HepG2 (cell line): ENCODE measurements at regions not wholly inside any gene's neighbourhood (a gene's known extent, or its start where the extent isn't known, plus 50 kb on each side); places are given as distances from the start of the nearest gene placed in this dataset.

Experiments used
- ATAC-seq: fragments of 200-7000 bp; cut with Tn5 transposase; 3 replicates; pipeline ENCODE4 v1.9.1; 2020; ENCODE audit warnings: mild to moderate bottlenecking, moderate library complexity
- BruUV-seq: library from RNA; stranded (reverse); fragments of 400-500 nt; replicated peaks from 2 replicates; lab custom pipeline; 2021; lab: Mats Ljungman, UMichigan
- CTCF ChIA-PET: fragments of 300-600 bp; formaldehyde crosslinking; extraction: SDS; loops from one replicate; lab custom pipeline; 2021; ENCODE audit warnings: low total read pairs, inconsistent platforms, low intra/inter-chr PET ratio; lab: Yijun Ruan, JAX
- POLR2A ChIA-PET: fragments of 350-600 bp; sonication (Branson Sonifier 250); formaldehyde crosslinking; loops from one replicate; lab custom pipeline; 2020; ENCODE audit warnings: antibody characterized with exemption, inconsistent platforms; lab: Yijun Ruan, JAX
- DNase-seq: peaks from one replicate; pipeline ENCODE4 v3.0.0-alpha.2; 2015; ENCODE audit warnings: low spot score
- FAIRE-seq: peaks from 3 replicates; lab custom pipeline; 2011; peaks lifted over from hg19 to GRCh38; lab: Jason Lieb, UNC
- H2AFZ ChIP-seq: one replicate; pipeline ENCODE4 v1.6.1; 2011; ENCODE audit warnings: low read length, inconsistent platforms
- H3K27ac ChIP-seq: fragments of 300-600 bp; 3 replicates; pipeline ENCODE4 v1.8.0; 2011; ENCODE audit warnings: mixed run types, mild to moderate bottlenecking, mixed read lengths, low read length, inconsistent platforms; ENCODE audit not compliant: insufficient read depth; ENCODE audit errors: extremely low read length
- H3K27me3 ChIP-seq, 2 experiments: fragments of 200-600 bp in 1 of 2; 2 replicates in 1 of 2; 3 replicates in 1 of 2; pipeline versions ENCODE4 v1.6.0 to v1.8.0; 2011; ENCODE audit warnings: low read length in 2 of 2, mild to moderate bottlenecking in 2 of 2, moderate library complexity in 2 of 2, inconsistent platforms in 1 of 2; ENCODE audit not compliant: insufficient read depth in 2 of 2, control insufficient read depth in 1 of 2
- H3K36me3 ChIP-seq, 2 experiments: fragments of 200-600 bp in 1 of 2; replicated peaks in 1 of 2; 2 replicates in 1 of 2; 3 replicates in 1 of 2; pipeline versions ENCODE4 v1.5.1 to v1.8.0; 2011; ENCODE audit warnings: low read length in 2 of 2, inconsistent platforms in 1 of 2; ENCODE audit not compliant: insufficient read depth in 2 of 2, control insufficient read depth in 1 of 2
- H3K4me1 ChIP-seq: 2 replicates; pipeline ENCODE4 v1.5.1; 2012; ENCODE audit warnings: low read length, inconsistent platforms; ENCODE audit not compliant: insufficient read depth
- H3K4me2 ChIP-seq: 2 replicates; pipeline ENCODE4 v1.6.0; 2011; ENCODE audit warnings: low read depth, low read length, inconsistent platforms
- H3K4me3 ChIP-seq, 3 experiments: fragments of 200-600 bp in 1 of 3; sonication (generic), shearing (Covaris generic) in 1 of 3; replicated peaks in 1 of 3; 2 replicates each; pipeline ENCODE4 v1.5.1; 2011 to 2016; ENCODE audit warnings: low read length in 3 of 3, inconsistent platforms in 2 of 3, low read depth in 2 of 3, mild to moderate bottlenecking in 2 of 3, control low read depth in 1 of 3, mixed read lengths in 1 of 3; ENCODE audit not compliant: insufficient read depth in 1 of 3
- H3K79me2 ChIP-seq: one replicate; pipeline ENCODE4 v1.6.1; 2011; ENCODE audit warnings: low read length, inconsistent platforms; ENCODE audit not compliant: insufficient read depth
- H3K9ac ChIP-seq: 2 replicates; pipeline ENCODE4 v1.6.0; 2011; ENCODE audit warnings: mild to moderate bottlenecking, low read depth, low read length, inconsistent platforms; ENCODE audit not compliant: insufficient read depth
- H3K9me3 ChIP-seq: 2 replicates; pipeline ENCODE4 v1.5.1; 2012; ENCODE audit warnings: mild to moderate bottlenecking, low read length
- H4K20me1 ChIP-seq: 2 replicates; pipeline ENCODE4 v1.6.0; 2011; ENCODE audit warnings: inconsistent platforms, mild to moderate bottlenecking, low read length, moderate library complexity; ENCODE audit not compliant: insufficient read depth
- BCLAF1 ChIP-seq: fragments of 450-650 bp; IDR thresholded peaks from 2 replicates; pipeline ENCODE4 v1.6.1; 2017; ENCODE audit warnings: mild to moderate bottlenecking
- FOSL2 ChIP-seq: sonication (generic); formaldehyde crosslinking; IDR thresholded peaks from 2 replicates; pipeline ENCODE4 v1.4.0; 2020; ENCODE audit warnings: missing genetic modification reagents
- HMGXB4 ChIP-seq, 2 experiments: sonication (generic) in 1 of 2; formaldehyde crosslinking in 1 of 2; IDR thresholded peaks; 2 replicates each; pipeline versions ENCODE4 v1.4.0 to v1.6.1; 2018 to 2020; ENCODE audit warnings: missing genetic modification reagents in 2 of 2, borderline replicate concordance in 1 of 2, low read depth in 1 of 2, mild to moderate bottlenecking in 1 of 2, missing biosample characterization in 1 of 2
- HOXA5 ChIP-seq: sonication (generic); formaldehyde crosslinking; IDR thresholded peaks from 2 replicates; pipeline ENCODE4 v1.4.0; 2020; ENCODE audit warnings: missing genetic modification reagents
- KAT8 ChIP-seq: IDR thresholded peaks from 2 replicates; pipeline ENCODE4 v1.6.1; 2016; ENCODE audit warnings: missing genetic modification reagents, missing compliant biosample characterization
- KLF6 ChIP-seq: IDR thresholded peaks from 2 replicates; pipeline ENCODE4 v1.8.0; 2016; ENCODE audit warnings: missing biosample characterization, missing genetic modification reagents
- POGZ ChIP-seq: sonication (generic); formaldehyde crosslinking; IDR thresholded peaks from 2 replicates; pipeline ENCODE4 v1.4.0; 2020; ENCODE audit warnings: mild to moderate bottlenecking, missing genetic modification reagents
- REST ChIP-seq, 2 experiments: IDR thresholded peaks; 2 replicates each; pipeline ENCODE4 v1.6.1; 2011 to 2012; ENCODE audit warnings: low read length in 2 of 2, borderline replicate concordance in 1 of 2, low read depth in 1 of 2, mild to moderate bottlenecking in 1 of 2, moderate library complexity in 1 of 2
- SMC3 ChIP-seq: IDR thresholded peaks from 2 replicates; pipeline ENCODE4 v1.6.1; 2011; ENCODE audit warnings: low read length, improper control_type of control experiment
- STAG1 ChIP-seq: sonication (generic); formaldehyde crosslinking; IDR thresholded peaks from 2 replicates; pipeline ENCODE4 v1.4.0; 2020; ENCODE audit warnings: missing genetic modification reagents
- ZBTB1 ChIP-seq: sonication (generic); formaldehyde crosslinking; IDR thresholded peaks from 2 replicates; pipeline ENCODE4 v1.4.0; 2020; ENCODE audit warnings: missing genetic modification reagents, borderline replicate concordance
- ZGPAT ChIP-seq: IDR thresholded peaks from 2 replicates; pipeline ENCODE4 v1.6.1; 2016; ENCODE audit warnings: mild to moderate bottlenecking
- ZNF562 ChIP-seq: sonication (generic); formaldehyde crosslinking; IDR thresholded peaks from 2 replicates; pipeline ENCODE4 v1.8.0; 2022; ENCODE audit warnings: missing genetic modification reagents, borderline replicate concordance
- WGBS: methylation state at CpG from one replicate; pipeline ENCODE4 v1.1.6; 2017; ENCODE audit warnings: low lambda C conversion rate; 5-methylcytosine and 5-hydroxymethylcytosine counted together
- in situ Hi-C: cut with HindIII; loops from 2 replicates; pipeline ENCODE4 v1.10.0; 2017; ENCODE audit warnings: low pct_unique_long_range_greater_than_20kb; ENCODE audit not compliant: extremely low pct_ligation_motif_present
- intact Hi-C: fragments of 100-400 bp; cut with micrococcal nuclease; formaldehyde crosslinking; loops from one replicate; pipeline ENCODE4 v1.10.0; 2022; ENCODE audit not compliant: unreplicated experiment

- ATAC-seq (peak; percentile 90), DNase-seq (peak; percentile 73), FAIRE-seq (peak; percentile 81)
- Histone ChIP-seq H3K4me2 (peak overlapping the region; percentile 14; the same call in 1 of the 2 replicates), H3K9me3 (no peaks in the 10 kb centered on the region), H2AFZ (peak overlapping the region; percentile 32), H3K4me1 (peaks cover 15% of the 10 kb centered on the region), H3K9ac (no peak overlapping the region), H3K27ac (no peak overlapping the region), H3K79me2 (no peaks in the 10 kb centered on the region), H3K36me3 (no peaks in the 10 kb centered on the region), H3K27me3 (no peaks in the 10 kb centered on the region), H3K4me3 (no peak overlapping the region), H4K20me1 (no peaks in the 10 kb centered on the region)
- BruUV-seq = no TSS peak
- in situ Hi-C loops = loop anchor here (5.0 kb wide), 1 partner anchor 798 kb away; no protein-coding TSS in a partner anchor
- ChIA-PET CTCF (interaction anchor here (0.6 to 1.5 kb wide), 4 partner anchors 124 to 809 kb away, joined by 3 to 5 read pairs (median 3); no protein-coding TSS in a partner anchor), POLR2A (no interaction called here)
- 9% methylated on average over 5 of the region's 5 CpGs for WGBS
- intact Hi-C loops = loop anchor here (1.0 to 10.0 kb wide), 10 partner anchors 74 to 809 kb away; no protein-coding TSS in a partner anchor
- TF ChIP-seq POGZ (CRISPR knock-in tag) = peak; percentile 27; the same call in 1 of the 2 replicates
- peak; percentile 95 for TF ChIP-seq SMC3
- no peak for TF ChIP-seq HOXA5 (CRISPR knock-in tag)
- TF ChIP-seq HMGXB4 (CRISPR knock-in tag; IDR thresholded peaks at IDR 0.05; ENCODE audit: borderline replicate concordance in 1 of 2, low read depth in 1 of 2) = 0 out of 4 replicates have a peak, but pooled peaks of 1 of the 2 experiments have one; percentile 28
- peak; percentile 23; the same call in 1 of the 2 replicates for TF ChIP-seq KAT8 (CRISPR knock-in tag)
- TF ChIP-seq KLF6 (CRISPR knock-in tag) = 0 out of 2 replicates have a peak, but pooled peaks have one; percentile 36
- TF ChIP-seq REST (IDR thresholded peaks at IDR 0.05; ENCODE audit: borderline replicate concordance in 1 of 2, low read depth in 1 of 2, low read length in 2 of 2) = no peak
- TF ChIP-seq STAG1 (CRISPR knock-in tag) = peak; percentile 97
- peak; percentile 39; the same call in 1 of the 2 replicates for TF ChIP-seq ZGPAT (CRISPR knock-in tag)
- 0 out of 2 replicates have a peak, but pooled peaks have one; percentile 18 for TF ChIP-seq FOSL2 (CRISPR knock-in tag)
- no peak for TF ChIP-seq ZBTB1 (CRISPR knock-in tag)
- no peak for TF ChIP-seq ZNF562
- TF ChIP-seq BCLAF1 = no peak
Observed at GRCh38 chr14:53539489-53540126, 386.5 kb upstream of the DDHD1 start.
